ENCODE measurements at regions not wholly inside any gene's neighbourhood (a gene's known extent, or its start where the extent isn't known, plus 50 kb on each side); places are given as distances from the start of the nearest gene placed in this dataset.

DNA sequence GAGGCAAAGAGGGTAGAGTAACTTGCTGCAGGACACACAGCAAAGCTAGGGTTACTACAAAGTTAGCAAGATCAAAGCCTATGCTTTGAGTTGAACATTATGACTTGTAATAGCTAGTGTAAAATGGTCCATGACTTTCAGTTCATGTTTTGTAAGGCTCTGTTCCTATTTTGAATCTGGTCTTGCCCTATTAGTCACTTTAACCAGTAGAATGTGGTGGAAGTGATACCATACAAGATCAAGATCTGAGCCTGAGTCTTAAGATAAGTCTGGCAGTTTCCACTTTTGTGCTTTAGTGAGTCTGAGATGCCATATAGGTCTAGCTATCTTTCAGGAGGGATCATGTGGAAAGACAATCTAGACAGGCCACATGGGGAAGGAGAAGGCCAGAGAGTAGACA lies 282.1 kb upstream of the BRINP3 start:
- TF ChIP-seq, protein P1, sequence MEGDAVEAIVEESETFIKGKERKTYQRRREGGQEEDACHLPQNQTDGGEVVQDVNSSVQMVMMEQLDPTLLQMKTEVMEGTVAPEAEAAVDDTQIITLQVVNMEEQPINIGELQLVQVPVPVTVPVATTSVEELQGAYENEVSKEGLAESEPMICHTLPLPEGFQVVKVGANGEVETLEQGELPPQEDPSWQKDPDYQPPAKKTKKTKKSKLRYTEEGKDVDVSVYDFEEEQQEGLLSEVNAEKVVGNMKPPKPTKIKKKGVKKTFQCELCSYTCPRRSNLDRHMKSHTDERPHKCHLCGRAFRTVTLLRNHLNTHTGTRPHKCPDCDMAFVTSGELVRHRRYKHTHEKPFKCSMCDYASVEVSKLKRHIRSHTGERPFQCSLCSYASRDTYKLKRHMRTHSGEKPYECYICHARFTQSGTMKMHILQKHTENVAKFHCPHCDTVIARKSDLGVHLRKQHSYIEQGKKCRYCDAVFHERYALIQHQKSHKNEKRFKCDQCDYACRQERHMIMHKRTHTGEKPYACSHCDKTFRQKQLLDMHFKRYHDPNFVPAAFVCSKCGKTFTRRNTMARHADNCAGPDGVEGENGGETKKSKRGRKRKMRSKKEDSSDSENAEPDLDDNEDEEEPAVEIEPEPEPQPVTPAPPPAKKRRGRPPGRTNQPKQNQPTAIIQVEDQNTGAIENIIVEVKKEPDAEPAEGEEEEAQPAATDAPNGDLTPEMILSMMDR (conservative IDR thresholded peaks at IDR 0.05; ENCODE audit: low read depth, low read length): no peak
- TF ChIP-seq POLR2A (IDR thresholded peaks at IDR 0.05; ENCODE audit: low read depth, low read length): no peak

Data from IMR-90 (cell line).